ENCODE measurements at regions not wholly inside any gene's neighbourhood (a gene's known extent, or its start where the extent isn't known, plus 50 kb on each side); places are given as distances from the start of the nearest gene placed in this dataset.
"Not testable (repeated sequence)": the region's sequence is repeated elsewhere in the genome, so short reads cannot be mapped to it uniquely, and the experiment has no call there.

GRCh38 chr6:14217728-14218518 is 100.4 kb downstream of the CD83 start:
- no peak for DNase-seq

GRCh38 chr6:14218519-14218800 is 100.9 kb downstream of the CD83 start:
- no peak for DNase-seq

GRCh38 chr6:14221564-14222279 is 104.2 kb downstream of the CD83 start:
- no peak for DNase-seq

GRCh38 chr6:14222956-14223355 is 105.4 kb downstream of the CD83 start:
- no peak for DNase-seq

- DNase-seq: no peak
Measured at GRCh38 chr6:14224359-14225103, 107.0 kb downstream of the CD83 start.

- DNase-seq: no peak
Measured at GRCh38 chr6:14226051-14226660, 108.6 kb downstream of the CD83 start.

GRCh38 chr6:14228571-14228970 is 111.0 kb downstream of the CD83 start:
- DNase-seq: no peak

- no peak for DNase-seq
Measured at GRCh38 chr6:14231071-14231483, 113.5 kb downstream of the CD83 start.

- DNase-seq: no peak
Measured at GRCh38 chr6:14231501-14232280, 114.1 kb downstream of the CD83 start.

- no peak for DNase-seq
Measured at GRCh38 chr6:14232889-14233288, 115.3 kb downstream of the CD83 start.

- DNase-seq: no peak
Measured at GRCh38 chr6:14235653-14236356, 118.2 kb downstream of the CD83 start.

- no peak for DNase-seq
Measured at GRCh38 chr6:14239097-14239496, 121.5 kb downstream of the CD83 start.

GRCh38 chr6:14240411-14241166 is 123.0 kb downstream of the CD83 start:
- no peak for DNase-seq

- no peak for DNase-seq
Measured at GRCh38 chr6:14241255-14242070, 123.9 kb downstream of the CD83 start.

GRCh38 chr6:14242912-14243311 is 125.3 kb downstream of the CD83 start:
- not testable (repeated sequence) for DNase-seq

GRCh38 chr6:14243597-14243996 is 126.0 kb downstream of the CD83 start:
- no peak for DNase-seq

GRCh38 chr6:14246876-14247275 is 129.3 kb downstream of the CD83 start:
- no peak for DNase-seq

GRCh38 chr6:14250573-14250972 is 133.0 kb downstream of the CD83 start:
- no peak for DNase-seq

- no peak for DNase-seq
Measured at GRCh38 chr6:14252271-14252850, 134.8 kb downstream of the CD83 start.

GRCh38 chr6:14254505-14254904 is 136.9 kb downstream of the CD83 start:
- DNase-seq: no peak
